ENCODE measurements at regions not wholly inside any gene's neighbourhood (a gene's known extent, or its start where the extent isn't known, plus 50 kb on each side); places are given as distances from the start of the nearest gene placed in this dataset.

GRCh38 chr18:31223371-31223770 is 60.7 kb upstream of the DSC1 start:
- BruUV-seq (replicated peaks) = no TSS peak
- Mint-ChIP-seq H3K36me3 (ENCODE audit: insufficient read depth, unreplicated experiment) (no peaks in the 10 kb centered on the region), H3K27me3 (ENCODE audit: insufficient read depth, unreplicated experiment) (no peaks in the 10 kb centered on the region), H3K4me3 (ENCODE audit: unreplicated experiment) (no peak overlapping the region), H3K9me3 (ENCODE audit: unreplicated experiment) (peaks cover 8% of the 10 kb centered on the region), H3K27ac (ENCODE audit: low read depth, unreplicated experiment) (no peak overlapping the region), H3K4me1 (ENCODE audit: insufficient read depth, unreplicated experiment) (peaks cover 16% of the 10 kb centered on the region)
- POLR2A ChIA-PET = no interaction called here
- TF ChIP-seq CTCF (IDR thresholded peaks at IDR 0.05; ENCODE audit: unreplicated experiment) = no peak
- intact Hi-C loops (cut with micrococcal nuclease) = no loop called here
- DNase-seq (ENCODE audit: unreplicated experiment) = no peak
- CTCF ChIA-PET = no interaction called here

GRCh38 chr18:31225668-31226067 is 63.0 kb upstream of the DSC1 start:
- H3K9me3 Mint-ChIP-seq (ENCODE audit: unreplicated experiment) = peaks cover 8% of the 10 kb centered on the region
- ChIA-PET CTCF (interaction anchor here (0.7 kb wide), 1 partner anchor 13 kb away, joined by 3 read pairs; no protein-coding TSS in a partner anchor), POLR2A (interaction anchor here (0.9 to 1.8 kb wide), 5 partner anchors 18 to 125 kb away, joined by 3 to 8 read pairs (median 5); no protein-coding TSS in a partner anchor)
- H3K4me1 Mint-ChIP-seq (ENCODE audit: insufficient read depth, unreplicated experiment) = peaks cover 18% of the 10 kb centered on the region
- H3K36me3 Mint-ChIP-seq (ENCODE audit: insufficient read depth, unreplicated experiment) = no peaks in the 10 kb centered on the region
- peak; percentile 57 for DNase-seq (ENCODE audit: unreplicated experiment)
- intact Hi-C loops (cut with micrococcal nuclease) = no loop called here
- peak overlapping the region; percentile 14 for H3K27ac Mint-ChIP-seq (ENCODE audit: low read depth, unreplicated experiment)
- H3K4me3 Mint-ChIP-seq (ENCODE audit: unreplicated experiment) = no peak overlapping the region
- BruUV-seq (replicated peaks) = no TSS peak
- no peaks in the 10 kb centered on the region for H3K27me3 Mint-ChIP-seq (ENCODE audit: insufficient read depth, unreplicated experiment)
- no peak for TF ChIP-seq CTCF (IDR thresholded peaks at IDR 0.05; ENCODE audit: unreplicated experiment)

GRCh38 chr18:31227497-31228229 is 65.0 kb upstream of the DSC1 start:
- H3K27me3 Mint-ChIP-seq (ENCODE audit: insufficient read depth, unreplicated experiment) = no peaks in the 10 kb centered on the region
- DNase-seq (ENCODE audit: unreplicated experiment) = no peak
- ChIA-PET CTCF (interaction anchor here (1.2 kb wide), 1 partner anchor 15 kb away, joined by 3 read pairs; no protein-coding TSS in a partner anchor), POLR2A (interaction anchor here (0.9 to 1.8 kb wide), 5 partner anchors 15 to 125 kb away, joined by 3 to 9 read pairs (median 3); no protein-coding TSS in a partner anchor)
- H3K4me3 Mint-ChIP-seq (ENCODE audit: unreplicated experiment) = no peak overlapping the region
- no peak overlapping the region for H3K27ac Mint-ChIP-seq (ENCODE audit: low read depth, unreplicated experiment)
- TF ChIP-seq CTCF (IDR thresholded peaks at IDR 0.05; ENCODE audit: unreplicated experiment) = no peak
- peaks cover 21% of the 10 kb centered on the region for H3K4me1 Mint-ChIP-seq (ENCODE audit: insufficient read depth, unreplicated experiment)
- intact Hi-C loops (cut with micrococcal nuclease) = no loop called here
- H3K9me3 Mint-ChIP-seq (ENCODE audit: unreplicated experiment) = peaks cover 2% of the 10 kb centered on the region
- no peaks in the 10 kb centered on the region for H3K36me3 Mint-ChIP-seq (ENCODE audit: insufficient read depth, unreplicated experiment)
- BruUV-seq (replicated peaks) = no TSS peak

- Mint-ChIP-seq H3K4me1 (ENCODE audit: insufficient read depth, unreplicated experiment) (peaks cover 28% of the 10 kb centered on the region), H3K27ac (ENCODE audit: low read depth, unreplicated experiment) (peak overlapping the region; percentile 54), H3K27me3 (ENCODE audit: insufficient read depth, unreplicated experiment) (no peaks in the 10 kb centered on the region), H3K36me3 (ENCODE audit: insufficient read depth, unreplicated experiment) (no peaks in the 10 kb centered on the region), H3K4me3 (ENCODE audit: unreplicated experiment) (no peak overlapping the region), H3K9me3 (ENCODE audit: unreplicated experiment) (no peaks in the 10 kb centered on the region)
- ChIA-PET CTCF (interaction anchor here (0.6 to 1.6 kb wide), 5 partner anchors 12 to 149 kb away, joined by 3 to 6 read pairs (median 3); no protein-coding TSS in a partner anchor), POLR2A (interaction anchor here (0.7 to 7.2 kb wide), 11 partner anchors 11 to 189 kb away, joined by 3 to 73 read pairs (median 4); partner anchors contain the start of gene DSC2)
- intact Hi-C loops (cut with micrococcal nuclease) = no loop called here
- no peak for TF ChIP-seq CTCF (IDR thresholded peaks at IDR 0.05; ENCODE audit: unreplicated experiment)
- no TSS peak for BruUV-seq (replicated peaks)
- DNase-seq (ENCODE audit: unreplicated experiment) = no peak
These were observed 67.2 kb upstream of the DSC1 start for GRCh38 chr18:31229829-31230228.
